ENCODE measurements at regions not wholly inside any gene's neighbourhood (a gene's known extent, or its start where the extent isn't known, plus 50 kb on each side); places are given as distances from the start of the nearest gene placed in this dataset.
A peak's percentile ranks its signal among the peaks of the same experiment; 100 is the strongest.

DNA sequence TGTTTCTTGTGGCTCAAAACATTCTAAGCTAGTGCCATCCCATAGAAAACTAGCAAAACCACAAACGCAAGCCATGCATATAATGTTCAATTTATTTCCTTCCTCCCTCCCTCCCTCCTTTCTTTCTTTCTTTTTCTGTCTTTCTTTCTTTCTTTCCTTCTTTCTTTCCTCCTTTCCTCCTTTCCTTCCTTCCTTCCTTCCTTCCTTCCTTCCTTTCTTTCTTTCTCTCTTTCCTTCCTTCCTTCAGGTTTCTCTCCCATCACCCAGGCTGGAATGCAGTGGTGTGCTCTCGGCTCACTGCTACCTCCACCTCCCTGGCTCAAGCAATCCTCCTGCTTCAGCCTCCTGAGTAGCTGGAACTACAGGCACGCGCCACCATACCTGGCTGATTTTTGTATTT lies 492.8 kb upstream of the PROK2 start:
- peaks cover 12% of the 10 kb centered on the region for H3K4me1 ChIP-seq
- Mint-ChIP-seq H3K36me3 (no peaks in the 10 kb centered on the region), H3K27me3 (ENCODE audit: insufficient read depth, low read depth) (peaks cover 9% of the 10 kb centered on the region), H3K4me3 (no peak overlapping the region), H3K27ac (no peak overlapping the region), H3K4me1 (peaks cover 23% of the 10 kb centered on the region), H3K9me3 (peaks cover 2% of the 10 kb centered on the region)
- H3K27ac ChIP-seq = no peak overlapping the region
- H3K27me3 ChIP-seq = no peaks in the 10 kb centered on the region
- H3K9ac ChIP-seq = no peak overlapping the region
- DNase-seq (ENCODE audit: low spot score) = no peak
- no peaks in the 10 kb centered on the region for H3K9me3 ChIP-seq (ENCODE audit: low read depth)
- H2AFZ ChIP-seq (replicated peaks) = no peak overlapping the region
- no peaks in the 10 kb centered on the region for H3K79me2 ChIP-seq (ENCODE audit: low read depth)
- no peaks in the 10 kb centered on the region for H3F3A ChIP-seq (ENCODE audit: low read depth)
- no peak overlapping the region for H3K4me2 ChIP-seq
- no peak overlapping the region for H3K4me3 ChIP-seq
- H4K20me1 ChIP-seq (ENCODE audit: low read depth) = no peaks in the 10 kb centered on the region
- no peaks in the 10 kb centered on the region for H3K36me3 ChIP-seq
- no peak for TF ChIP-seq EZH2 (IDR thresholded peaks at IDR 0.05)
- no peak for TF ChIP-seq EZH2phosphoT487 (IDR thresholded peaks at IDR 0.05)

DNA sequence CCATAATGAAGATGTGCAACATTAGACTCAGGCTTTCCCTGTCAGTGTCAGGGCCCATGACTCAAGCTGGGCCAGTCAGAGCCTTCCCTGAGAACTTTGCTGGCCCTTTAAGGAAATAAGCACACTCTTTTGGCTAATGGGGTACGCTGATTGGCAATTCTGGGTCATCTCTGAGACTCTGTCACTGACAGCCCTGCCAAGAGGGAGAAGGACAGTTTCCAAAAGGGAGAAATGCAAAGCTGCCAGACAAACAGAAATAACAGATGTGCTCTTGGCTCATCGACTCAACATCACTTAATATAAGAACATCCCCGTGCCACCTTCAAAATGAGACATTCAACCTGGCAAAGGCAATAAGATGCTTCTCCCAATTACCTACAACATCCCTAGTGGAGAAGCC lies 491.9 kb upstream of the PROK2 start:
- Mint-ChIP-seq H3K27me3 (ENCODE audit: insufficient read depth, low read depth) (peaks cover 9% of the 10 kb centered on the region), H3K36me3 (no peaks in the 10 kb centered on the region), H3K27ac (no peak overlapping the region), H3K9me3 (no peaks in the 10 kb centered on the region), H3K4me1 (peaks cover 20% of the 10 kb centered on the region), H3K4me3 (no peak overlapping the region)
- no peaks in the 10 kb centered on the region for H4K20me1 ChIP-seq (ENCODE audit: low read depth)
- no peak for TF ChIP-seq EZH2phosphoT487 (IDR thresholded peaks at IDR 0.05)
- no peak for TF ChIP-seq EZH2 (IDR thresholded peaks at IDR 0.05)
- TF ChIP-seq, protein P1, sequence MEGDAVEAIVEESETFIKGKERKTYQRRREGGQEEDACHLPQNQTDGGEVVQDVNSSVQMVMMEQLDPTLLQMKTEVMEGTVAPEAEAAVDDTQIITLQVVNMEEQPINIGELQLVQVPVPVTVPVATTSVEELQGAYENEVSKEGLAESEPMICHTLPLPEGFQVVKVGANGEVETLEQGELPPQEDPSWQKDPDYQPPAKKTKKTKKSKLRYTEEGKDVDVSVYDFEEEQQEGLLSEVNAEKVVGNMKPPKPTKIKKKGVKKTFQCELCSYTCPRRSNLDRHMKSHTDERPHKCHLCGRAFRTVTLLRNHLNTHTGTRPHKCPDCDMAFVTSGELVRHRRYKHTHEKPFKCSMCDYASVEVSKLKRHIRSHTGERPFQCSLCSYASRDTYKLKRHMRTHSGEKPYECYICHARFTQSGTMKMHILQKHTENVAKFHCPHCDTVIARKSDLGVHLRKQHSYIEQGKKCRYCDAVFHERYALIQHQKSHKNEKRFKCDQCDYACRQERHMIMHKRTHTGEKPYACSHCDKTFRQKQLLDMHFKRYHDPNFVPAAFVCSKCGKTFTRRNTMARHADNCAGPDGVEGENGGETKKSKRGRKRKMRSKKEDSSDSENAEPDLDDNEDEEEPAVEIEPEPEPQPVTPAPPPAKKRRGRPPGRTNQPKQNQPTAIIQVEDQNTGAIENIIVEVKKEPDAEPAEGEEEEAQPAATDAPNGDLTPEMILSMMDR (IDR thresholded peaks at IDR 0.05) = no peak
- no peak overlapping the region for H3K4me2 ChIP-seq
- no peaks in the 10 kb centered on the region for H3K9me3 ChIP-seq (ENCODE audit: low read depth)
- H3K9ac ChIP-seq = no peak overlapping the region
- H2AFZ ChIP-seq (replicated peaks) = no peak overlapping the region
- H3K4me3 ChIP-seq = no peak overlapping the region
- DNase-seq (ENCODE audit: low spot score) = no peak
- H3F3A ChIP-seq (ENCODE audit: low read depth) = no peaks in the 10 kb centered on the region
- H3K36me3 ChIP-seq = no peaks in the 10 kb centered on the region
- peaks cover 18% of the 10 kb centered on the region for H3K4me1 ChIP-seq
- no peaks in the 10 kb centered on the region for H3K27me3 ChIP-seq
- H3K27ac ChIP-seq = no peak overlapping the region
- H3K79me2 ChIP-seq (ENCODE audit: low read depth) = no peaks in the 10 kb centered on the region

DNA sequence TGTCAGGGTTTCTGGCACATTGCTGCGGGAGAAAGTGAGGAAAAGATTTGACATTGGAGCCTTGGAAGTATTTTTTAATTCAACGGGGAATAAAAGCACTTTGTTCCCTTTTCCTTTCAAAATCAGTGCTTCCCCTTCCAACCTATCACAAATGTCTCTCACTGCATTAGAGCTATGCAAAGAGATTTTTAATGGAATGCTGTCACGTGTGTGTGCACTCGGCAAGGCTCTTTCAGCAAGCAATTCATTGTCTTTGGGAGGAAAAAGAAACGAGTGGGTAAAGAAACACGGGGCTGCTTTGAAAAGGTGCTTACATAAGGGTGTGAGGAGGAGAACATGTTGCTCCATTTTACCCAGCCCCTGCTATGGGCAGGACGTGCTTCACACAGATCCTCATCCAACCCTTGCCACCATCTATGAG lies 490.4 kb upstream of the PROK2 start:
- H3K36me3 ChIP-seq = no peaks in the 10 kb centered on the region
- Mint-ChIP-seq H3K27ac (peak overlapping the region; percentile 8), H3K36me3 (no peaks in the 10 kb centered on the region), H3K4me3 (no peak overlapping the region), H3K27me3 (ENCODE audit: insufficient read depth, low read depth) (peaks cover 10% of the 10 kb centered on the region), H3K9me3 (no peaks in the 10 kb centered on the region), H3K4me1 (peaks cover 18% of the 10 kb centered on the region)
- no peaks in the 10 kb centered on the region for H3K79me2 ChIP-seq (ENCODE audit: low read depth)
- no peaks in the 10 kb centered on the region for H3K9me3 ChIP-seq (ENCODE audit: low read depth)
- no peaks in the 10 kb centered on the region for H3F3A ChIP-seq (ENCODE audit: low read depth)
- TF ChIP-seq, protein P1 (IDR thresholded peaks at IDR 0.05) = no peak
- TF ChIP-seq EZH2 (IDR thresholded peaks at IDR 0.05) (no peak), EZH2phosphoT487 (IDR thresholded peaks at IDR 0.05) (no peak)
- H3K27me3 ChIP-seq = no peaks in the 10 kb centered on the region
- H3K4me3 ChIP-seq = no peak overlapping the region
- no peak overlapping the region for H3K9ac ChIP-seq
- no peaks in the 10 kb centered on the region for H4K20me1 ChIP-seq (ENCODE audit: low read depth)
- no peak overlapping the region for H3K27ac ChIP-seq
- H3K4me2 ChIP-seq = no peak overlapping the region
- DNase-seq (ENCODE audit: low spot score) = no peak
- peaks cover 21% of the 10 kb centered on the region for H3K4me1 ChIP-seq
- no peak overlapping the region for H2AFZ ChIP-seq (replicated peaks)

DNA sequence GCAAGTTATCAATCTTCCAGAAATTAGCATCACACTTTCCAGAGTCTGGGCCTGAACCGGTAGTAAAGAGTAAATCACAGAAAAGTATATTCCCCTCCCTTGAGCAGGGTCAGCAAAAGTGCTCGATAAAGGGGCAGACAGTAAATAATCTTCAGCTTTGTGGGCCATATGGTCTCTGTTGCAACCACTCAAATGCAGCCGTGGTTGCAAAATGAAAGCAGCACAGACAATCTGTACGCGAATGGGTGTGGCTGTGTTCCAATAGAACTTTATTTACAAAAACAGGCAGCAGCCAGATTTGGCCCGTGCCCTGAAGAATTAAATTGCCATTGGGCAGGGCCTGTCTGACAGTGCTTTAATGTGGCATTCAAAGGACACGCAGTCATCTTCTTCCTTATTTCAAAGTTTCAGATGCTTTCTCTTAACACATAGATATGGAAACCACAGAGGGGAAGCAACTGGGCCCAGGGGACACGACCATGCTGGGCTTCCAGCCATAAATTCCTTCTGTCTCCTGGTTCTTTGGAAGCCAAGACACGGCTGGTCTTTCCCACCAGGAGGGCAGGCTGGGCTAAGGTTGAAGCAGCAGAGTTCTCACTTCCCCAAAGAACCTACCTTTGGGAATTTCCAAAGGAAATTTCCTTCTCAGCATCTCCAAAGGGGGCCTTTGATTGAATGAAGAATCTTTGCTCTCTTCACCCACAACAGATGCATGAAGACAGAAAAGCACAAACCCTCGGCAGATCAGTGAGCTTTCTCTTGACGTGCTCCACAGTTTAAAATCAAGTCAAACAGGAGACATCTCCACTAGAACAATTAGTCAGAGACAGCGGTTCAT lies 489.8 kb upstream of the PROK2 start:
- no peaks in the 10 kb centered on the region for H3K36me3 ChIP-seq
- no peak overlapping the region for H3K9ac ChIP-seq
- Mint-ChIP-seq H3K36me3 (no peaks in the 10 kb centered on the region), H3K9me3 (no peaks in the 10 kb centered on the region), H3K4me1 (peaks cover 24% of the 10 kb centered on the region), H3K27me3 (ENCODE audit: insufficient read depth, low read depth) (peaks cover 12% of the 10 kb centered on the region), H3K4me3 (no peak overlapping the region), H3K27ac (no peak overlapping the region)
- H3K4me1 ChIP-seq = peaks cover 21% of the 10 kb centered on the region
- H3K79me2 ChIP-seq (ENCODE audit: low read depth) = no peaks in the 10 kb centered on the region
- no peaks in the 10 kb centered on the region for H3F3A ChIP-seq (ENCODE audit: low read depth)
- no peaks in the 10 kb centered on the region for H3K9me3 ChIP-seq (ENCODE audit: low read depth)
- H3K4me3 ChIP-seq = no peak overlapping the region
- no peak overlapping the region for H3K4me2 ChIP-seq
- no peaks in the 10 kb centered on the region for H4K20me1 ChIP-seq (ENCODE audit: low read depth)
- no peak for DNase-seq (ENCODE audit: low spot score)
- TF ChIP-seq, protein P1 (IDR thresholded peaks at IDR 0.05) = no peak
- TF ChIP-seq EZH2 (IDR thresholded peaks at IDR 0.05) (no peak), EZH2phosphoT487 (IDR thresholded peaks at IDR 0.05) (no peak)
- H3K27me3 ChIP-seq = no peaks in the 10 kb centered on the region
- H2AFZ ChIP-seq (replicated peaks) = no peak overlapping the region
- H3K27ac ChIP-seq = no peak overlapping the region
